Peyer's patch (tissue), 4 donors: ENCODE measurements at regions not wholly inside any gene's neighbourhood (a gene's known extent, or its start where the extent isn't known, plus 50 kb on each side); places are given as distances from the start of the nearest gene placed in this dataset.

Experiments
- DNase-seq, 3 donors: peaks; one replicate each; pipeline ENCODE4 v3.0.0-alpha.2; 2017 to 2019
- H3K27ac ChIP-seq, 4 donors: fragments of 200-600 bp; sonication (generic); one replicate each; pipeline ENCODE4 v1.5.1; 2016 to 2019
- H3K27me3 ChIP-seq, 2 donors: fragments of 200-600 bp; sonication (generic); one replicate each; pipeline ENCODE4 v1.5.1; 2019
- H3K36me3 ChIP-seq, 3 donors: fragments of 200-600 bp; sonication (generic); one replicate each; pipeline ENCODE4 v1.5.1; 2016 to 2019
- H3K4me1 ChIP-seq, 4 donors: fragments of 200-600 bp; sonication (generic); one replicate each; pipeline ENCODE4 v1.5.1; 2016 to 2019
- H3K4me3 ChIP-seq, 4 donors: fragments of 200-600 bp; sonication (generic); 1 replicate in 3 of 4; 2 replicates in 1 of 4; pipeline ENCODE4 v1.5.1; 2016 to 2019; ENCODE audit warnings: mild to moderate bottlenecking in 1 of 4
- H3K9me3 ChIP-seq, 4 donors: fragments of 200-600 bp; sonication (generic); one replicate each; pipeline ENCODE4 v1.5.1; 2016 to 2019; ENCODE audit warnings: mild to moderate bottlenecking in 1 of 4
- CTCF ChIP-seq, 6 experiments: fragments of 450-650 bp in 4 of 6; fragments of 200-600 bp in 2 of 6; sonication (generic) in 1 of 6; IDR thresholded peaks; one replicate each; pipeline ENCODE4 v1.5.1; 2017 to 2019; ENCODE audit warnings: antibody characterized with exemption in 6 of 6, mild to moderate bottlenecking in 3 of 6, moderate library complexity in 1 of 6
- POLR2A ChIP-seq, 2 donors: fragments of 450-650 bp; IDR thresholded peaks; one replicate each; pipeline ENCODE4 v1.5.1; 2017; ENCODE audit warnings: antibody characterized with exemption in 2 of 2, mild to moderate bottlenecking in 2 of 2, moderate library complexity in 2 of 2

GRCh38 chr12:13278249-13278787 is 81.8 kb downstream of the EMP1 start:
- peak; percentile 31 to 81 (median 78) for DNase-seq
- Histone ChIP-seq H3K27me3 (no peaks in the 10 kb centered on the region), H3K4me3 (peak overlapping the region in 1 of 4 donors; percentile 13), H3K9me3 (no peaks in the 10 kb centered on the region), H3K36me3 (no peaks in the 10 kb centered on the region), H3K4me1 (peaks cover 0 to 4% (median 0%) of the 10 kb centered on the region in 4 donors), H3K27ac (no peak overlapping the region)
- TF ChIP-seq POLR2A (IDR thresholded peaks at IDR 0.05) (no peak), CTCF (IDR thresholded peaks at IDR 0.05) (peak; percentile 75 to 97 (median 87))

- H3K36me3 ChIP-seq = no peaks in the 10 kb centered on the region
Observed at GRCh38 chr12:13277293-13277692, 80.8 kb downstream of the EMP1 start.

GRCh38 chr12:13275241-13276085 is 78.9 kb downstream of the EMP1 start:
- H3K9me3 ChIP-seq = no peaks in the 10 kb centered on the region
- TF ChIP-seq CTCF (IDR thresholded peaks at IDR 0.05) (no peak), POLR2A (IDR thresholded peaks at IDR 0.05) (no peak)
- H3K4me1 ChIP-seq = peaks cover 0 to 4% (median 0%) of the 10 kb centered on the region in 4 donors
- no peak overlapping the region for H3K4me3 ChIP-seq
- no peak overlapping the region for H3K27ac ChIP-seq
- DNase-seq = no peak
- H3K36me3 ChIP-seq = no peaks in the 10 kb centered on the region
- H3K27me3 ChIP-seq = no peaks in the 10 kb centered on the region

More at GRCh38 chr12:13277293-13277692, 80.8 kb downstream of the EMP1 start:
- TF ChIP-seq CTCF (IDR thresholded peaks at IDR 0.05) (no peak), POLR2A (IDR thresholded peaks at IDR 0.05) (no peak)
- H3K4me1 ChIP-seq = peaks cover 0 to 4% (median 0%) of the 10 kb centered on the region in 4 donors
- H3K27ac ChIP-seq = no peak overlapping the region
- no peak for DNase-seq
- H3K9me3 ChIP-seq = no peaks in the 10 kb centered on the region
- no peaks in the 10 kb centered on the region for H3K27me3 ChIP-seq
- no peak overlapping the region for H3K4me3 ChIP-seq

GRCh38 chr12:13273850-13274249 is 77.3 kb downstream of the EMP1 start:
- no peak for DNase-seq
- Histone ChIP-seq H3K9me3 (no peaks in the 10 kb centered on the region), H3K27me3 (no peaks in the 10 kb centered on the region), H3K36me3 (no peaks in the 10 kb centered on the region), H3K27ac (no peak overlapping the region), H3K4me3 (no peak overlapping the region), H3K4me1 (peaks cover 0 to 4% (median 0%) of the 10 kb centered on the region in 4 donors)
- TF ChIP-seq CTCF (IDR thresholded peaks at IDR 0.05) = no peak
- no peak for TF ChIP-seq POLR2A (IDR thresholded peaks at IDR 0.05)

- TF ChIP-seq CTCF (IDR thresholded peaks at IDR 0.05) = no peak
- Histone ChIP-seq H3K27me3 (no peaks in the 10 kb centered on the region), H3K36me3 (no peaks in the 10 kb centered on the region), H3K4me3 (no peak overlapping the region), H3K4me1 (no peaks in the 10 kb centered on the region), H3K27ac (no peak overlapping the region), H3K9me3 (no peaks in the 10 kb centered on the region)
- no peak for DNase-seq
Observed at GRCh38 chr12:13273097-13273496, 76.6 kb downstream of the EMP1 start.
